ENCODE measurements at regions not wholly inside any gene's neighbourhood (a gene's known extent, or its start where the extent isn't known, plus 50 kb on each side); places are given as distances from the start of the nearest gene placed in this dataset.

GRCh38 chr10:89829887-89830269, 128.5 kb downstream of the KIF20B start:
- TF ChIP-seq CTCF (IDR thresholded peaks at IDR 0.05 in 4 of 5, conservative IDR thresholded peaks at IDR 0.05 in 1 of 5) (no peak), POLR2A (IDR thresholded peaks at IDR 0.05) (no peak)

All from gastrocnemius medialis (tissue), 4 donors.